ENCODE measurements at regions not wholly inside any gene's neighbourhood (a gene's known extent, or its start where the extent isn't known, plus 50 kb on each side); places are given as distances from the start of the nearest gene placed in this dataset.

DNA sequence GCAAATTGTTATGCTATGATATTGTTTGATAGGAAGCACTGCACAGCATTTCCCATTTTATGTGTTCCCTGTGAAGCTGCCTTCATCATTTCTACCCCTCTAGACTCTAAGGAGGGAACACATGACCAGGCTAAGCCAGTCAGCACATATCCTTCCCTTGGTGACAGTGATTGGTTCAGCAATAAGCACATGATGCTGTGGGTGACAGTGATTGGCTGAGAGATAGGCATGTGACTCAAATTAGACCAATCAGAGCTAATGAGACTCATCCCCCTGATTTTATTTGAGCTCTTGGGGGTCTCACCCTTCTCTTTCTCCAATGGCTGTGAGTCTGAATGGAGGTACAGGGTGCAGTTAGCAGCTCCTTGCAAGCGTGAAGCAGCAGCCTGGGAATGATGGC is 195.2 kb downstream of the NUAK1 start:
- 95 to 100% methylated on average over 1 of the region's 1 CpG for WGBS, 2 donors
- Histone ChIP-seq H3K4me1 (no peaks in the 10 kb centered on the region), H3K36me3 (no peaks in the 10 kb centered on the region), H3K9me3 (no peaks in the 10 kb centered on the region), H3K27me3 (no peaks in the 10 kb centered on the region), H3K4me3 (no peak overlapping the region), H3K27ac (no peak overlapping the region)
- TF ChIP-seq POLR2A (IDR thresholded peaks at IDR 0.05) (no peak), EP300 (IDR thresholded peaks at IDR 0.05) (no peak), CTCF (IDR thresholded peaks at IDR 0.05) (no peak), POLR2AphosphoS5 (IDR thresholded peaks at IDR 0.05) (no peak)
- ATAC-seq (ENCODE audit: low FRiP score in 2 of 2) (no peak), DNase-seq (no peak)

GRCh38 chr12:105944628-105945027 is 194.1 kb downstream of the NUAK1 start:
- Histone ChIP-seq H3K27me3 (no peaks in the 10 kb centered on the region), H3K9me3 (no peaks in the 10 kb centered on the region), H3K4me3 (no peak overlapping the region), H3K36me3 (no peaks in the 10 kb centered on the region), H3K27ac (no peak overlapping the region), H3K4me1 (no peaks in the 10 kb centered on the region)
- DNase-seq: no peak
- no peak for ATAC-seq (ENCODE audit: low FRiP score in 2 of 2)
- WGBS, 2 donors: 62 to 71% methylated on average over 1 of the region's 1 CpG
- TF ChIP-seq EP300 (IDR thresholded peaks at IDR 0.05) (no peak), CTCF (IDR thresholded peaks at IDR 0.05) (no peak), POLR2AphosphoS5 (IDR thresholded peaks at IDR 0.05) (no peak), POLR2A (IDR thresholded peaks at IDR 0.05) (no peak)

DNA sequence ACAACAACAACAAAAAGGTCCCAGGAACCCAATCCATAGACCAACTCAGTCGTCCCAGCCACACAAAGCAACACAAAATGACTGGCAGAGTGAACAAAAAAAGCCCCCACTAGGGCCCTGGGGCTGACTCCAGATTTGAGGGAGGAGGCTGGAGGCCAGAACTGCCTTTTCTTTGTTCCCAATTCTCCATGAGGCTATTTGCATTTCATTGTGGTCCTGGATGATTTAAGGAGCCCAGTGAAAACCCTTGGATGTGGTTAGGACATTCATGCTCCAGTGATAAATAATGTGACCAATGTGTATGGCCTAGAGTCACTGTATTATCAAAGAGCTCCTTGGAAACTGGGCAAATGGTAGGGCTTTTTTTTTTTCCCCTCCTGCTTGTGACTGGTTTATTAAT is 192.9 kb downstream of the NUAK1 start:
- ATAC-seq (ENCODE audit: low FRiP score in 2 of 2): peak in 1 of 2 donors; percentile 10
- H3K27ac ChIP-seq: no peak overlapping the region
- no peaks in the 10 kb centered on the region for H3K27me3 ChIP-seq
- no peak for DNase-seq
- TF ChIP-seq CTCF (IDR thresholded peaks at IDR 0.05) (no peak), EP300 (IDR thresholded peaks at IDR 0.05) (no peak), POLR2A (IDR thresholded peaks at IDR 0.05) (no peak), POLR2AphosphoS5 (IDR thresholded peaks at IDR 0.05) (no peak)
- no peaks in the 10 kb centered on the region for H3K4me1 ChIP-seq
- no peaks in the 10 kb centered on the region for H3K9me3 ChIP-seq
- WGBS, 2 donors: 58 to 78% methylated on average over 1 of the region's 1 CpG
- no peaks in the 10 kb centered on the region for H3K36me3 ChIP-seq
- H3K4me3 ChIP-seq: no peak overlapping the region

DNA sequence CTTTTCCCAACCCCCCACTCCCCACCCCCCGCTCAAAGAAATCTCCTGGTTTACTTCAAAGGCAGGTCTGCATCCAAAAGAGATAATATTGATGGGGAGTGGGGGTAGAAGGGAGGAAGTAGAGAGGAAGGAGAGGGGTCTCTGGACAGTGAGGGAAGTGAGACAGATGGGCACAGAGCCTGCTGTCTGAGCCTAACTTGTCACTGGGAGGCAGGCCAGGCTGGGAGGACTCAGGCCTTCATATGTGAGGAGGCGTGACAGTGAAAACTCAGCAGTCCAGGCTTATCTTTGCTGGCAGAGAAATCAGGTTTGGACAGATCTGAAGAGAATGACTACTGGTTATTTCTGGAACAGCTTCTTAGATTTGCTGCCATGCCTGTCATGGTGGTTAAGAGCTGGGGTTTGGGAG is 192.3 kb downstream of the NUAK1 start:
- Histone ChIP-seq H3K4me3 (no peak overlapping the region), H3K4me1 (no peaks in the 10 kb centered on the region), H3K9me3 (no peaks in the 10 kb centered on the region), H3K27me3 (no peaks in the 10 kb centered on the region), H3K27ac (no peak overlapping the region), H3K36me3 (no peaks in the 10 kb centered on the region)
- WGBS, 2 donors: 80 to 81% methylated on average over 2 of the region's 2 CpGs
- TF ChIP-seq CTCF (IDR thresholded peaks at IDR 0.05) (no peak), POLR2A (IDR thresholded peaks at IDR 0.05) (no peak), EP300 (IDR thresholded peaks at IDR 0.05) (no peak), POLR2AphosphoS5 (IDR thresholded peaks at IDR 0.05) (no peak)
- ATAC-seq (ENCODE audit: low FRiP score in 2 of 2): peak in 1 of 2 donors; percentile 40
- no peak for DNase-seq

DNA sequence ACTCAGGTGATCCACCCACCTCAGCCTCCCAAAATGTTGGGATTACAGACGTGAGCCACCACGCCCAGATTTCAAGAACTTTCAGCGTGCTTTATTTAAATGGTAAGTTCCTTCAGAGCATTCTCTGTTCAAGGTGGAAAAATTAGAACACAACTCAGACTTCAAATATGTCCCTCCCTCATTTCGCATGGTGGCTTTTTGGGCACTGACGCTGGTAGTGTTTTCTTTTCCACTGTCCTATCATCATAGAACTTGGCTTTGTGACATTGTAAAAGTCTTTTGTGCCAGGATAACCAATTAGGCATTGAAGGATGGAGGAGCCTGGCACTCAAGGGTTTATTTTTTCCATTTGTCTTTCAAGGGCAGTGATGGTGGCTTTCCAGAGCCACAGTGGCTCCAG is 190.8 kb downstream of the NUAK1 start:
- Histone ChIP-seq H3K4me1 (no peaks in the 10 kb centered on the region), H3K27me3 (no peaks in the 10 kb centered on the region), H3K9me3 (no peaks in the 10 kb centered on the region), H3K36me3 (no peaks in the 10 kb centered on the region), H3K4me3 (no peak overlapping the region), H3K27ac (no peak overlapping the region)
- no peak for DNase-seq
- TF ChIP-seq EP300 (IDR thresholded peaks at IDR 0.05): no peak
- no peak for TF ChIP-seq POLR2A (IDR thresholded peaks at IDR 0.05)
- TF ChIP-seq POLR2AphosphoS5 (IDR thresholded peaks at IDR 0.05): no peak
- TF ChIP-seq CTCF (IDR thresholded peaks at IDR 0.05): no peak
- WGBS, 2 donors: 75 to 81% methylated on average over 5 of the region's 5 CpGs
- no peak for ATAC-seq (ENCODE audit: low FRiP score in 2 of 2)

Data from upper lobe of left lung (tissue), 6 donors.